ENCODE measurements at regions not wholly inside any gene's neighbourhood (a gene's known extent, or its start where the extent isn't known, plus 50 kb on each side); places are given as distances from the start of the nearest gene placed in this dataset.

DNA sequence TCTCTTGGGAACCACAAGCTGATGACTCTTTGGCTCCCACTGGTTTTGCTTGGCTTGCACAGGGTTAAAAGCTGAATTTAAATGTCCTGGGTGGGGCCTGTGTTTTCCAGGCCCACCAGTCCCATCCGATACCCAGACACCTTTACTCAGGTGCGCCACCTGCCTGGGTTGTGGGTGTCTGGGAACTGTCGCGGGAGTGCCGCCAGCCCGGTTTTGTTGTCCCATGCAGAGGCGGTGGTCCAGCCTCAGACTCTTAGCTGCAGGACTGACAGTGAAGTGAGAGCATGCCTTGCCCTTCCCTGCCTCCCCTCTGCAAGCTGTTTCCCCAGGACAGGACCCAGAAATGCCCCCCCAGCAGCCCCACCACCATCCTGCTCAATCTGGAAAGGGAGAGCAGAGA is 255.6 kb upstream of the ZNF32 start:
- Histone ChIP-seq H3K4me1 (ENCODE audit: insufficient read depth) (no peaks in the 10 kb centered on the region), H3K36me3 (ENCODE audit: insufficient read depth) (no peaks in the 10 kb centered on the region), H3K27ac (ENCODE audit: low read depth) (no peak overlapping the region), H3K4me3 (ENCODE audit: low read depth, low read length) (no peak overlapping the region)
- WGBS: 92% methylated on average over 7 of the region's 7 CpGs
- no peak for DNase-seq (ENCODE audit: extremely low spot score)

DNA sequence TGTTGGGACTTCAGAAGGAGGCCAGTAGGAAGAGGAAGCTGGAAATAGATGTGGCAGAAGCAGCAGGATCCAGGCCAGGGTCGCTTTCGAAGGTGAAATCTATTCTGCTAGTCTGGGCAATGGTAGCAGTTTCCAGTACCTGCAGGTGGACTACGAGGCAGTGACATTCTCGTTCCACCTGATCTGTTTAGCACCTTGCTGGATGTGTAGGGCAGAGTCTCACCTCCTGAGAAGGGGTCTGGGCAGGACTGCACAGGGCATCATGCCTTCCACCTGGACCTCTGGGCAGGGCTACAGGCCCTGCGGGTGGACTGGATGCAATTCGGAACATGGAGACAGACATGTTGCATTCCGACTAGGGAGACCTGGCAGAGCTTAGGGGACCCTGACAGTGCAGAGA is 254.8 kb upstream of the ZNF32 start:
- H3K36me3 ChIP-seq (ENCODE audit: insufficient read depth): no peaks in the 10 kb centered on the region
- 78% methylated on average over 7 of the region's 7 CpGs for WGBS
- H3K4me3 ChIP-seq (ENCODE audit: low read depth, low read length): no peak overlapping the region
- no peak for DNase-seq (ENCODE audit: extremely low spot score)
- H3K4me1 ChIP-seq (ENCODE audit: insufficient read depth): no peaks in the 10 kb centered on the region
- no peak overlapping the region for H3K27ac ChIP-seq (ENCODE audit: low read depth)

DNA sequence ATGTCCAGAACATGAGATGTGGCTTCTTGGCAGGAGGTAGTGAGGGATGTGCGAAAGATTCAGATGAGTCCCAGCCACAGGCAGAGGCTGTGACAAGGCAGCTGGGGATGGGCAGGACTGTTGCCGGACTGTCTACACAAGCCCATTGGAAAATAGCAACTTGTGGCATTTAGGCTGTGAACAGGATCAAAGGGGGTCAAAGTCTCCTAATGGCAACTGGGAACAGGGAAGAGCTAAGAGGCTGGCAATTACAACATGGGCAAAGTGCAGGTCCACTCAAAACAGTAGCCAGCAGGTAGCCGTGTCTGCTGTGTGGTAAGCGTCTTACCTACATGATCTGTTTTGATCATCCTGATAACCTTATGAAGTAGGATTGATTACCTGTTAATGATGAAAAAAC is 254.2 kb upstream of the ZNF32 start:
- Histone ChIP-seq H3K27ac (ENCODE audit: low read depth) (no peak overlapping the region), H3K36me3 (ENCODE audit: insufficient read depth) (no peaks in the 10 kb centered on the region), H3K4me1 (ENCODE audit: insufficient read depth) (no peaks in the 10 kb centered on the region), H3K4me3 (ENCODE audit: low read depth, low read length) (no peak overlapping the region)
- no peak for DNase-seq (ENCODE audit: extremely low spot score)
- 95% methylated on average over 4 of the region's 4 CpGs for WGBS

DNA sequence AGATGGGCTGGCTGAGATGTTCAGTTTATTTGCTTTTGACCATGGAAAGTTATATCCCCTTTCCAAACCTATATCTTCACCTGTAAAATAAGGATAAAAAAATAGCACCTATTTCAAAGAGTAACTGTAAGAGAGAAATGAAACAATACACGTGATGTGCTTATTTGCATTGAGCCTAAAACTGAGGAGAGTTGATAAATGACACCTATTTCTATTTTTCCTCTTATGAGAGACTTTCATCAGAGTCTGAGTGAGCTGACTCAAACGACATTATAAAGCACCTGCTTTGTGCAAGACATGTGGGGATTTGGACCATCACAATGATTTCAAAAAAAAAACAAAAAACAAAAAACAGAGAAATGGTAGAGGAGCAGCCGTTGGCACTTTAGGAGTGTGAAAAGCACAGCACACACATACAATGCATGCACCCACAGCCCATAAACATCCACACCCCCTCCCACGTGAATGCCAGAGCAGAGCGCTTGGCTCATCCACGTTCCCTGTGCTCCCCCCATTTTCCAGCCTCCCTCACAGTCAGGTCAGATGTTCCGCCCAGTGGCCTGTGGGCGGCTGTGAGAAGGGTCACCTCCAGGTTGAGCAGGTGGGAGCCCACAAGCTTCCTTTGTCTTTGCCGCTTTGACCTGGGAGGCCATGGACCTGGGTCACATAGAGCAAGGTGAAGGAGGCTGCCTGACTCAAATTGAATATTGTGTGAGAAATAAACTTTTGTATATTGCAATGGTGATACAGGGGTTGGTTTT is 253.2 kb upstream of the ZNF32 start:
- no peak for DNase-seq (ENCODE audit: extremely low spot score)
- no peak overlapping the region for H3K27ac ChIP-seq (ENCODE audit: low read depth)
- H3K36me3 ChIP-seq (ENCODE audit: insufficient read depth): no peaks in the 10 kb centered on the region
- H3K4me3 ChIP-seq (ENCODE audit: low read depth, low read length): no peak overlapping the region
- WGBS: 87% methylated on average over 9 of the region's 9 CpGs
- no peaks in the 10 kb centered on the region for H3K4me1 ChIP-seq (ENCODE audit: insufficient read depth)

DNA sequence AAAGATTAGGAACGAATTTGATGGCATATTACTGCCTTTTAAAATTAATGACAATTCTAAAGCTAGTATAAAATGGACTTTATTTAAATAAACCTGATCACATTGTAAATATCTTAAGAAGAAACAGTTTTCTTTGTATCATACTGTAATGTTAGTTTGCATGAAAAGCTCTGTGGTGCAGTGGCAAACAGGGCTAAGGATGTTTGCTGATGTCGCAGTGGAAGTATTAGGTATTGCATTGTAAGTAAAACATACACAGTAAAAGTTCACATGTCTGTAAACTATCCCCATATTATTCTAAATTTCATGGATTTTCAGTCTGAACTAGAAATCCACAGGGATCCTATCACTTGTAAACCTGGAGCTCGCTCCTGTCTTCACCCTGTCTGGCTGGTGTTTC is 252.6 kb upstream of the ZNF32 start:
- Histone ChIP-seq H3K4me3 (ENCODE audit: low read depth, low read length) (no peak overlapping the region), H3K36me3 (ENCODE audit: insufficient read depth) (no peaks in the 10 kb centered on the region), H3K27ac (ENCODE audit: low read depth) (no peak overlapping the region), H3K4me1 (ENCODE audit: insufficient read depth) (no peaks in the 10 kb centered on the region)
- WGBS: 91% methylated on average over 3 of the region's 3 CpGs
- no peak for DNase-seq (ENCODE audit: extremely low spot score)

DNA sequence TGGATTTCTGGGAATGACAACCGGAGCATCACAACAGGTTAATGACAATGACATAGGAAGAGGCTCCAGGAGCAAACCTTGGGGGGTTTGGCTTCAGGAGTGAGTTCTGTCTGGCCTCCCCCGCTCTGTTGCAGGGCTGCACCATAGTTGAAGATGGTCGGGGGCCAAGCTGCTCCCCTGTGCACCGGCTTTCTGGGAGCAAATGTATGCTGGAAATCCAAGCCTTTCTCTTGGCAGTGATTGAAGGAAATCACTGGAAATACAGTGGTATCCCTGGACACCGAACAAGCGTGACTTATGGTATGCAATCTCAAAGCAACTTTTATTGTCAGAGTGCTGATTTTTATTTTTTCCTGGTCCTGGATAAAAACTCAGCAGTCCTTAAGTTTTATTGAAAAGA is 251.9 kb upstream of the ZNF32 start:
- H3K27ac ChIP-seq (ENCODE audit: low read depth): no peak overlapping the region
- no peak for DNase-seq (ENCODE audit: extremely low spot score)
- H3K4me1 ChIP-seq (ENCODE audit: insufficient read depth): no peaks in the 10 kb centered on the region
- 90% methylated on average over 6 of the region's 6 CpGs for WGBS
- no peak overlapping the region for H3K4me3 ChIP-seq (ENCODE audit: low read depth, low read length)
- H3K36me3 ChIP-seq (ENCODE audit: insufficient read depth): no peaks in the 10 kb centered on the region

DNA sequence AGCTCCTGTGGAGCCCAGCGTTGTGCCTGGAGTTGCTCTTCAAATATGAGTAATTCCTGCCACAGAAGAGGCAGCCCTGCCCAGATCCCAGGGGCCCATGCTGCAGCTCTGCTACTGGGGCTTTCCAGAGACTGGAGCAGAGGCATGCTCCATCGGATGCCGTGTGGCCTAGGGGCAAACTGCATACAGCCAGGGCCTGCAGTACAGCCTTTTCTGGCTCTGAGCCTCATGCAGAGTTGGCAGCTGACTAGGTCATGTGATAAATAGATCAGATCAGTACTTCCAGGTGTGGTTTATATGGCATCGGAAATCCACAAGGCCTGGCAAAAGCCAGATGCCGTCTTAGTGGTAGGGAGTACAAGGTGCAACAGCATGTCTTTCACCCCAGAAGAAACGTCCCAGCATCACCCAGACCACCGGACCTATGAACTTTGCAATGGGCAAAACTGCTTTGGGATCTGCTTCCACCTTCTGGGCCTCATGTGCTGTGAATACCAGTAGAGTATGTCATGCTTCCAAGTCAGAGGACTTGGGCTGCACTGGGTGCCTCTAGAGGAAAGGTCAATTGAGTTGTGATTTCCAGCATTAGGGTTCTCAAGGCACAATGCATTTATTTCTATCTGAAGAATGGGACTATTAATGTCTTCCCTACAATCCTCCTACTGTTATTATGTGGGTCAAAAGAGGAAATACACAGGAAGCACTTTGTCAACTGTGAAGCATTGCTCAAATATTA is 250.7 kb upstream of the ZNF32 start:
- no peak for DNase-seq (ENCODE audit: extremely low spot score)
- no peak overlapping the region for H3K27ac ChIP-seq (ENCODE audit: low read depth)
- H3K4me3 ChIP-seq (ENCODE audit: low read depth, low read length): no peak overlapping the region
- 77% methylated on average over 7 of the region's 7 CpGs for WGBS
- H3K36me3 ChIP-seq (ENCODE audit: insufficient read depth): no peaks in the 10 kb centered on the region
- H3K4me1 ChIP-seq (ENCODE audit: insufficient read depth): no peaks in the 10 kb centered on the region

DNA sequence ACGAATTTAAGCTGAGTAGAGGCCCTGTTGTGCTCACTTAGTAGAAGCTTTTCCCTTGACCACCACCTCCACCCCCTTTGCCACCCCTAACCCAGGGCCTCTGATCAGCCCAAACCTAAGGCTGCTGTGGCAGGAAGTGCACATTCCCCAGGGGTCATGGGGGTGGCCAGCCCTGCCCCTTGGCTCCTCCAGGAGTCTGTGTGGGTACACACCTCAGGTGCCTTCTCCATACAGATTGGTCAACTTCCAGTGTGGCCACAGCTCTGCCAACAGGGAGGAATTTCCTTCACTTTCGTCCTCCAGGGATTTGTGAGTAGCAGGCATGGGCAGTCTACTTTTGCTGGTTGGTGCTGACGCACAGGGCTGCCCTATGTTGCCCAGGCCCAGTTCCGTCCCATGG is 249.9 kb upstream of the ZNF32 start:
- Histone ChIP-seq H3K4me1 (ENCODE audit: insufficient read depth) (no peaks in the 10 kb centered on the region), H3K27ac (ENCODE audit: low read depth) (no peak overlapping the region), H3K4me3 (ENCODE audit: low read depth, low read length) (no peak overlapping the region), H3K36me3 (ENCODE audit: insufficient read depth) (no peaks in the 10 kb centered on the region)
- 91% methylated on average over 4 of the region's 4 CpGs for WGBS
- DNase-seq (ENCODE audit: extremely low spot score): no peak

DNA sequence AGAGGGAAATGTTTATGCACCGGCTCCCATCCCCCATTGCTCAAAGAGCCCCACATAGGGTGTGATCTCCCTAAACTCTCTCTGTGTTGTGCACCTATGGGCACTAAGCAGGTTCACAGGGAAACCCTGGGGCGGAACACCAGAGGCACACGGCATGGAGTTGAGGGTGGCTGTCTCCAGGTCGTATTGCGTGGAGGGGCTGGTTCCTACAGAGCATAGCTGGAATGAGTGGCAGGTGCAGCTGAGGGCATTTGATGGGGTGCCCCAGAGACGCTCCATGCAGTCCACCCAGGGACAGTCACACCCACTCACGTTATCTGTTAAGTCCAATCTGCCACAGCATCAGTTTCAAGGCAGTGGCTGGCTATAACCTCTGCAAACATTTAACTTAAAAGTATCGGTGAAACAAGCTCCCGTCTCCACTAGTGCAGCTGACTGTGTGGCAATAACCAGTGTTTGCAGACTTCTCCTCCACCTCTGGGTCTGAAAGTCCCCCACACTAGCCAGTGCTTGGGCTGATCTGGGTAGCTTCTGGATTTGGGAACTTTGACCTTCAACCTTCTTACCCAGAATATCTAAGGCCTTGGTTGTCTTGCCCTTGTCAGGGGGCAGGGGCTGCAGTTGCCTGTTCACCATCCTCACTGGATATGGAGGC is 249.2 kb upstream of the ZNF32 start:
- Histone ChIP-seq H3K36me3 (ENCODE audit: insufficient read depth) (no peaks in the 10 kb centered on the region), H3K27ac (ENCODE audit: low read depth) (no peak overlapping the region), H3K4me3 (ENCODE audit: low read depth, low read length) (no peak overlapping the region), H3K4me1 (ENCODE audit: insufficient read depth) (no peaks in the 10 kb centered on the region)
- WGBS: 89% methylated on average over 9 of the region's 9 CpGs
- no peak for DNase-seq (ENCODE audit: extremely low spot score)

DNA sequence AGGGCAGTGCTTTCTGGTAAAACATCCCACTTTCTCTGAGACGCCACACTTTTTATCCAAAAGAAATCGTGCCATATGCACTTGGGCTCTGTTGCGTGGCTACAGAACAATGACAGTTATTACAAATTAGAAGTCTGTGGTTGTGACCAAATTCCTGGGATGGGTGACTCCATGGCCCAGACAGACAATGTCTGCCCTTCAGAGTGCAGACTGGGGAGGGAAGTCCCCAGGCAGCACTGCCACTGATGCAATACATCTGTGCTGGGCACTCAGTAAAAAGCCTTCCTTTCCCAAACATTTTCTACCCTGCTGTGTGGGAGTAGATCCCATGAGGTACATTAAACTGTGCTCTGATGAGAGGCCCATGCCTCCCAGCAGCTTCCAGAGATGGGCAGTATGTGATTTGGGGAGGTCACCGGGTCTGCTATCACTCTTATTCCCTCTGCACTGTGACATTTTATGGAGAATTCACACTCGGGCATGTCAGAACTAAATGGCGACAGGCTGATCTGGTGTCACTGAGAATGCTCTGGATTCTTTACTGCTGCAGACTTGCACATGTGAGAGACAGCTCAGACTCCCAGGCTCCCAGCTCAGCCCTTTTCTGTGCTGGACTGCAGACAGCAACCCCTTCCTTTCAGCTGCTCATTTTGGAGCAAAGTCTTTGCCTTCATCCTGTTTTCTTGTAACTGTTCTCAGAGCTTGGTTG is 243.5 kb upstream of the ZNF32 start:
- no peaks in the 10 kb centered on the region for H3K4me1 ChIP-seq (ENCODE audit: insufficient read depth)
- WGBS: 67% methylated on average over 6 of the region's 6 CpGs
- H3K27ac ChIP-seq (ENCODE audit: low read depth): no peak overlapping the region
- no peaks in the 10 kb centered on the region for H3K36me3 ChIP-seq (ENCODE audit: insufficient read depth)
- no peak for DNase-seq (ENCODE audit: extremely low spot score)
- H3K4me3 ChIP-seq (ENCODE audit: low read depth, low read length): no peak overlapping the region

DNA sequence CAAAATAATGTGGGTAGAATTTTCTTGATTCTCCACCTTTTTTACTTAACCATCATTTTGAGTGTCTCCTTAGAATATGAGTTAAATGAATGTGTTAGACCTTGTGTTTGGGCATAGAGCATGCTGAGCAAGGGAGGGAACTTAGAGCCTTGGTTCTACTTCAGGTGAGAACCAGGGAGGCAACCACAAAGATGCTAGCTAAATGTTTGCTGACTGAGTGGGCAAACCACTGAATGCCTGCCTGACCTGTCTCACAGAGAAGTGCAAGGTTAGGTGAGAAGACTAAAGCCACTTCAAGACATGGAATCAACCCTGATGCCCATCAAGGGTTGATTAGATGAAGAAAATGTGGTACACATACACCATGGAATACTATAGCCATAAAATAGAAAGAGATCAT is 242.6 kb upstream of the ZNF32 start:
- Histone ChIP-seq H3K4me3 (ENCODE audit: low read depth, low read length) (no peak overlapping the region), H3K4me1 (ENCODE audit: insufficient read depth) (no peaks in the 10 kb centered on the region), H3K27ac (ENCODE audit: low read depth) (no peak overlapping the region), H3K36me3 (ENCODE audit: insufficient read depth) (no peaks in the 10 kb centered on the region)
- DNase-seq (ENCODE audit: extremely low spot score): no peak

DNA sequence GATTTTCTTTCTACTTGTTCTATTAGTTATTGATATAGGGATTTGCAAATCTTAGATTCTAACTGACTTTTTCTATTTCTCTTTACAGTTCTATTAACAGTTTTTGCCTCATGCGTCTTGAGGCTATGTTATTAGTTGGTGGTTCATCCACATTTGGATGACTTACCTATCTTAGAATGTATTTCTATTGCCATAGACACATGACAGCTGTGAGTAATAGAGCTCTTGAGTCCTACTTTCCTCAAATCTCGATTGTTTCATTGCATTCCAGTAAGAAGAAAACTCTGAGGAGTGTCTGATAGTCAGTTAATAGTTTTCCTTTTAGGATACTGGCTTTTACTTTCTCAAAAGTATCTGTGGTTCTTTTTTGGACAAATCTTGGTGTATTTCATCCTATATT is 241.4 kb upstream of the ZNF32 start:
- 63% methylated on average over 2 of the region's 2 CpGs for WGBS
- Histone ChIP-seq H3K27ac (ENCODE audit: low read depth) (no peak overlapping the region), H3K4me1 (ENCODE audit: insufficient read depth) (no peaks in the 10 kb centered on the region), H3K36me3 (ENCODE audit: insufficient read depth) (no peaks in the 10 kb centered on the region), H3K4me3 (ENCODE audit: low read depth, low read length) (no peak overlapping the region)
- no peak for DNase-seq (ENCODE audit: extremely low spot score)

DNA sequence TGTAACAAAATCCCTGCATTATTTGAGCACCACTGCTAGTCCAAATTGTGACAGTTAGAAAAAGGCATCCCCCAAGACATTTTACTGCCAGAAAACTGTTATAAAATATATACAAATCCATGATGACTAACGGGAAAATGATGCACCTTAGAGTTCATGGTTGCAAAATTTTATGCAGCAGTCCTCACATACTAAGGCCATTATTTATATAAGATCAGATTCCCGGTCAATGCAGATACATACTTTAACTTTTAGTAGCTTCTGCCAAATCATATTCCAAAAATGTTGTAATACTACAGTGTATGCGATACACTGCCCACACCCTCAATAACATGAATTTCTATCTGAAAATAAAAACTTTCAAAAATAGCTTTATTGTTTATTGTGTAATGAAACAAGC is 239.9 kb upstream of the ZNF32 start:
- WGBS: 26% methylated on average over 3 of the region's 3 CpGs
- Histone ChIP-seq H3K36me3 (ENCODE audit: insufficient read depth) (no peaks in the 10 kb centered on the region), H3K4me3 (ENCODE audit: low read depth, low read length) (no peak overlapping the region), H3K4me1 (ENCODE audit: insufficient read depth) (no peaks in the 10 kb centered on the region), H3K27ac (ENCODE audit: low read depth) (no peak overlapping the region)
- DNase-seq (ENCODE audit: extremely low spot score): no peak

DNA sequence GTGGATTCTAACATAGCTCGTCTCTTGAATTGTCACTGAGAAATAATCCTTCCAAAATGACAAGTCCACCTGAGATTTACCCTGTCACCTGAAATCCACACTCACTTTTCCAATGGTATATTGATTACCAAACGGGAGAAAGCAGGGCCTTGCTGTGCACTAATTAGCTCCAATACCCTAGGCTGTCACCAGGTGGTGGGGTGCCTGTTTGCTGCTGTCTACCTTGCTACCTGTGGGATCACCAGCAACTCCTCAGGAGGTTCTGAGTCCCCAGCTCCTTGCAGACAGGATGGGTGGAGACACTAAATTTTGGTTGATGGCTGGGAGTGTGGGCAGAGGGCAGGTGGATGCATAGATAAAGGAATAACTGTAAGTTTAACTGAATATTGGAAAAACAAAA is 237.2 kb upstream of the ZNF32 start:
- WGBS: 93% methylated on average over 2 of the region's 2 CpGs
- no peaks in the 10 kb centered on the region for H3K4me1 ChIP-seq (ENCODE audit: insufficient read depth)
- no peak overlapping the region for H3K27ac ChIP-seq (ENCODE audit: low read depth)
- H3K4me3 ChIP-seq (ENCODE audit: low read depth, low read length): no peak overlapping the region
- H3K36me3 ChIP-seq (ENCODE audit: insufficient read depth): no peaks in the 10 kb centered on the region
- no peak for DNase-seq (ENCODE audit: extremely low spot score)
